ENCODE measurements at regions not wholly inside any gene's neighbourhood (a gene's known extent, or its start where the extent isn't known, plus 50 kb on each side); places are given as distances from the start of the nearest gene placed in this dataset.

- TF ChIP-seq CTCF (conservative IDR thresholded peaks at IDR 0.05 in 1 of 2, IDR thresholded peaks at IDR 0.05 in 1 of 2; ENCODE audit: low read depth in 1 of 2, low read length in 2 of 2) (no peak), EZH2 (IDR thresholded peaks at IDR 0.05; ENCODE audit: low read length, missing control alignments) (no peak)
These were observed 94.2 kb upstream of the IL12A start for GRCh38 chr3:159894386-159894785.
